Epithelial cell of esophagus (primary cell): ENCODE measurements at regions not wholly inside any gene's neighbourhood (a gene's known extent, or its start where the extent isn't known, plus 50 kb on each side); places are given as distances from the start of the nearest gene placed in this dataset.
"Not testable (repeated sequence)": the region's sequence is repeated elsewhere in the genome, so short reads cannot be mapped to it uniquely, and the experiment has no call there.

ENCODE experiments used
- DNase-seq: peaks from one replicate; pipeline ENCODE4 v3.0.0; 2010; ENCODE audit warnings: low read depth
- H3K4me3 ChIP-seq: 2 replicates; pipeline ENCODE4 v1.5.1; 2011; ENCODE audit warnings: mild to moderate bottlenecking, low read length, control low read depth
- CTCF ChIP-seq: IDR thresholded peaks from 2 replicates; pipeline ENCODE4 v1.5.1; 2011; ENCODE audit warnings: low read depth, mild to moderate bottlenecking, low read length, control low read depth, inconsistent platforms; ENCODE audit not compliant: insufficient read depth; ENCODE audit errors: missing control alignments

GRCh38 chr13:89514534-89515312 lies 1832.8 kb upstream of the MIR17HG start:
- no peak for TF ChIP-seq CTCF
- DNase-seq, result peak; percentile 88
- H3K4me3 ChIP-seq, result no peak overlapping the region

GRCh38 chr13:89515948-89516347 lies 1831.5 kb upstream of the MIR17HG start:
- no peak for DNase-seq
- no peak overlapping the region for H3K4me3 ChIP-seq
- TF ChIP-seq CTCF, result no peak

GRCh38 chr13:89518289-89519077 lies 1829.0 kb upstream of the MIR17HG start:
- no peak for TF ChIP-seq CTCF
- no peak overlapping the region for H3K4me3 ChIP-seq
- DNase-seq, result no peak

GRCh38 chr13:89520468-89520867 lies 1827.0 kb upstream of the MIR17HG start:
- no peak for TF ChIP-seq CTCF
- H3K4me3 ChIP-seq, result no peak overlapping the region
- peak; percentile 64 for DNase-seq

- H3K4me3 ChIP-seq, DNase-seq: not testable (repeated sequence)
Measured at GRCh38 chr13:89521672-89522071, 1825.8 kb upstream of the MIR17HG start.

- no peak for DNase-seq
- no peak for TF ChIP-seq CTCF
- no peak overlapping the region for H3K4me3 ChIP-seq
Measured at GRCh38 chr13:89541091-89542030, 1806.1 kb upstream of the MIR17HG start.

- no peak for TF ChIP-seq CTCF
- DNase-seq, result peak; percentile 76
- H3K4me3 ChIP-seq, result no peak overlapping the region
Measured at GRCh38 chr13:89550938-89551337, 1796.5 kb upstream of the MIR17HG start.
